OCI-LY7 (cell line): ENCODE measurements at regions not wholly inside any gene's neighbourhood (a gene's known extent, or its start where the extent isn't known, plus 50 kb on each side); places are given as distances from the start of the nearest gene placed in this dataset.

ENCODE experiments used
- BruUV-seq: library from RNA; stranded (reverse); fragments of 400-500 nt; replicated peaks from 2 replicates; lab custom pipeline; 2021; lab: Mats Ljungman, UMichigan
- CTCF ChIA-PET: fragments of 300-600 bp; sonication (Branson Sonifier 250); formaldehyde crosslinking; loops from one replicate; lab custom pipeline; 2022; ENCODE audit warnings: antibody characterized with exemption; ENCODE audit not compliant: unreplicated experiment; lab: Charles Lee
- POLR2A ChIA-PET: fragments of 300-600 bp; sonication (Branson Sonifier 250); formaldehyde crosslinking; loops from one replicate; lab custom pipeline; 2022; ENCODE audit warnings: antibody characterized with exemption; lab: Charles Lee
- DNase-seq: peaks from one replicate; pipeline ENCODE4 v3.0.0-alpha.2; 2015; ENCODE audit warnings: low spot score
- H2AFZ ChIP-seq: fragments of 200-600 bp; sonication (generic), shearing (Covaris generic); 2 replicates; pipeline ENCODE4 v1.6.1; 2014; ENCODE audit warnings: mild to moderate bottlenecking, antibody characterized with exemption, low read length, moderate library complexity
- H3K27ac ChIP-seq: fragments of 200-600 bp; sonication (generic); 2 replicates; pipeline ENCODE4 v1.5.1; 2014; ENCODE audit warnings: mixed run types, low read depth, mild to moderate bottlenecking, moderate library complexity, low read length, inconsistent platforms; ENCODE audit not compliant: poor library complexity, severe bottlenecking
- H3K36me3 ChIP-seq: fragments of 200-600 bp; sonication (generic); 2 replicates; pipeline ENCODE4 v1.6.1; 2014; ENCODE audit warnings: mild to moderate bottlenecking, antibody characterized with exemption, low read length, moderate library complexity, mixed read lengths; ENCODE audit not compliant: insufficient read depth
- H3K4me1 ChIP-seq: fragments of 200-600 bp; sonication (generic); 2 replicates; pipeline ENCODE4 v1.5.1; 2014; ENCODE audit warnings: mild to moderate bottlenecking, low read length; ENCODE audit not compliant: insufficient read depth, poor library complexity, severe bottlenecking
- H3K4me2 ChIP-seq: fragments of 200-600 bp; sonication (generic); 2 replicates; pipeline ENCODE4 v1.6.1; 2014; ENCODE audit warnings: mild to moderate bottlenecking, low read length
- H3K4me3 ChIP-seq: fragments of 200-600 bp; sonication (generic); 2 replicates; pipeline ENCODE4 v1.5.1; 2014; ENCODE audit warnings: mild to moderate bottlenecking, low read depth, low read length; ENCODE audit not compliant: poor library complexity, severe bottlenecking
- H3K79me2 ChIP-seq: fragments of 200-600 bp; sonication (generic); 2 replicates; pipeline ENCODE4 v1.6.1; 2016; ENCODE audit warnings: low read depth, mild to moderate bottlenecking, low read length, moderate library complexity, mixed read lengths; ENCODE audit not compliant: insufficient read depth
- H3K9me2 ChIP-seq: fragments of 200-600 bp; sonication (generic); 2 replicates; pipeline ENCODE4 v1.6.1; 2016; ENCODE audit warnings: mild to moderate bottlenecking, low read length, mixed read lengths; ENCODE audit not compliant: insufficient read depth
- H3K9me3 ChIP-seq: fragments of 200-600 bp; sonication (generic); 2 replicates; pipeline ENCODE4 v1.6.1; 2014; ENCODE audit warnings: mild to moderate bottlenecking, mixed run types, low read length, mixed read lengths
- H4K20me1 ChIP-seq: fragments of 200-600 bp; sonication (generic); 2 replicates; pipeline ENCODE4 v1.6.1; 2014; ENCODE audit warnings: mild to moderate bottlenecking, antibody characterized with exemption, low read length, moderate library complexity, mixed read lengths; ENCODE audit not compliant: insufficient read depth
- CTCF ChIP-seq: fragments of 200-600 bp; sonication (generic); conservative IDR thresholded peaks from 2 replicates; pipeline ENCODE4 v1.5.1; 2014; ENCODE audit warnings: mild to moderate bottlenecking, antibody characterized with exemption, low read length, moderate library complexity, mixed read lengths
- EZH2phosphoT487 ChIP-seq: fragments of 200-600 bp; sonication (generic); IDR thresholded peaks from 2 replicates; pipeline ENCODE4 v1.6.1; 2018; ENCODE audit warnings: low read depth, borderline replicate concordance, mild to moderate bottlenecking, mixed run types, antibody characterized with exemption, low read length, moderate library complexity, mixed read lengths
- intact Hi-C: fragments of 100-400 bp; cut with micrococcal nuclease; formaldehyde crosslinking; loops from one replicate; pipeline ENCODE4 v1.10.0; 2022; ENCODE audit not compliant: unreplicated experiment

GRCh38 chr12:47547077-47547476, 158.8 kb downstream of the RPAP3 start:
- CTCF ChIA-PET = no interaction called here
- Histone ChIP-seq H3K4me1 (no peaks in the 10 kb centered on the region), H3K4me3 (no peak overlapping the region), H2AFZ (no peak overlapping the region), H3K9me3 (no peaks in the 10 kb centered on the region), H3K9me2 (no peaks in the 10 kb centered on the region), H3K27ac (no peak overlapping the region), H4K20me1 (no peaks in the 10 kb centered on the region), H3K36me3 (no peaks in the 10 kb centered on the region), H3K79me2 (no peaks in the 10 kb centered on the region), H3K4me2 (no peak overlapping the region)
- BruUV-seq = no TSS peak
- no peak for DNase-seq
- intact Hi-C loops = no loop called here
- no peak; the same call in 1 of the 2 replicates for TF ChIP-seq CTCF
- no peak for TF ChIP-seq EZH2phosphoT487
- POLR2A ChIA-PET = no interaction called here

- POLR2A ChIA-PET = no interaction called here
Observed at GRCh38 chr12:47545938-47546609, 159.8 kb downstream of the RPAP3 start.

More at GRCh38 chr12:47545938-47546609, 159.8 kb downstream of the RPAP3 start:
- Histone ChIP-seq H3K36me3 (no peaks in the 10 kb centered on the region), H2AFZ (no peak overlapping the region), H3K79me2 (no peaks in the 10 kb centered on the region), H3K4me2 (no peak overlapping the region), H4K20me1 (no peaks in the 10 kb centered on the region), H3K27ac (no peak overlapping the region), H3K4me3 (no peak overlapping the region), H3K9me3 (no peaks in the 10 kb centered on the region), H3K9me2 (no peaks in the 10 kb centered on the region), H3K4me1 (no peaks in the 10 kb centered on the region)
- BruUV-seq = no TSS peak
- intact Hi-C loops = no loop called here
- CTCF ChIA-PET = no interaction called here
- TF ChIP-seq EZH2phosphoT487 = no peak
- TF ChIP-seq CTCF = no peak
- DNase-seq = no peak
